NCI-H82 (cell line): ENCODE measurements at regions not wholly inside any gene's neighbourhood (a gene's known extent, or its start where the extent isn't known, plus 50 kb on each side); places are given as distances from the start of the nearest gene placed in this dataset.

ENCODE experiments used
- DNase-seq: peaks from one replicate; lab custom pipeline; 2025; lab: John Stamatoyannopoulos, UW

GRCh38 chr13:90156390-90156789, 1191.1 kb upstream of the MIR17HG start:
- no peak for DNase-seq

- no peak for DNase-seq
These were observed 1178.5 kb upstream of the MIR17HG start for GRCh38 chr13:90168953-90169352.

- no peak for DNase-seq
These were observed 1177.3 kb upstream of the MIR17HG start for GRCh38 chr13:90170208-90170607.

GRCh38 chr13:90171649-90172048, 1175.8 kb upstream of the MIR17HG start:
- DNase-seq = no peak

- DNase-seq = no peak
These were observed 1170.0 kb upstream of the MIR17HG start for GRCh38 chr13:90177512-90177911.

- no peak for DNase-seq
These were observed 1163.1 kb upstream of the MIR17HG start for GRCh38 chr13:90184355-90184754.

GRCh38 chr13:90185734-90186133, 1161.8 kb upstream of the MIR17HG start:
- DNase-seq = no peak

GRCh38 chr13:90187478-90188350, 1159.8 kb upstream of the MIR17HG start:
- no peak for DNase-seq

- DNase-seq = no peak
These were observed 1159.2 kb upstream of the MIR17HG start for GRCh38 chr13:90188351-90188636.

GRCh38 chr13:90197722-90198121, 1149.8 kb upstream of the MIR17HG start:
- no peak for DNase-seq

- DNase-seq = no peak
These were observed 1146.3 kb upstream of the MIR17HG start for GRCh38 chr13:90201202-90201601.

- DNase-seq = no peak
These were observed 1145.6 kb upstream of the MIR17HG start for GRCh38 chr13:90201676-90202460.

GRCh38 chr13:90205081-90205480, 1142.4 kb upstream of the MIR17HG start:
- DNase-seq = no peak

GRCh38 chr13:90205911-90206310, 1141.6 kb upstream of the MIR17HG start:
- no peak for DNase-seq

- DNase-seq = no peak
These were observed 1130.2 kb upstream of the MIR17HG start for GRCh38 chr13:90217275-90217674.

- no peak for DNase-seq
These were observed 1124.7 kb upstream of the MIR17HG start for GRCh38 chr13:90222758-90223157.

- DNase-seq = no peak
These were observed 1117.2 kb upstream of the MIR17HG start for GRCh38 chr13:90230311-90230710.

- no peak for DNase-seq
These were observed 1115.2 kb upstream of the MIR17HG start for GRCh38 chr13:90232291-90232690.

- no peak for DNase-seq
These were observed 1113.4 kb upstream of the MIR17HG start for GRCh38 chr13:90233933-90234672.

- DNase-seq = no peak
These were observed 1109.6 kb upstream of the MIR17HG start for GRCh38 chr13:90237852-90238251.

- no peak for DNase-seq
These were observed 1109.1 kb upstream of the MIR17HG start for GRCh38 chr13:90238413-90238812.

GRCh38 chr13:90239130-90239529, 1108.4 kb upstream of the MIR17HG start:
- DNase-seq = no peak

GRCh38 chr13:90246005-90246404, 1101.5 kb upstream of the MIR17HG start:
- no peak for DNase-seq
